ENCODE measurements at regions not wholly inside any gene's neighbourhood (a gene's known extent, or its start where the extent isn't known, plus 50 kb on each side); places are given as distances from the start of the nearest gene placed in this dataset.

DNA sequence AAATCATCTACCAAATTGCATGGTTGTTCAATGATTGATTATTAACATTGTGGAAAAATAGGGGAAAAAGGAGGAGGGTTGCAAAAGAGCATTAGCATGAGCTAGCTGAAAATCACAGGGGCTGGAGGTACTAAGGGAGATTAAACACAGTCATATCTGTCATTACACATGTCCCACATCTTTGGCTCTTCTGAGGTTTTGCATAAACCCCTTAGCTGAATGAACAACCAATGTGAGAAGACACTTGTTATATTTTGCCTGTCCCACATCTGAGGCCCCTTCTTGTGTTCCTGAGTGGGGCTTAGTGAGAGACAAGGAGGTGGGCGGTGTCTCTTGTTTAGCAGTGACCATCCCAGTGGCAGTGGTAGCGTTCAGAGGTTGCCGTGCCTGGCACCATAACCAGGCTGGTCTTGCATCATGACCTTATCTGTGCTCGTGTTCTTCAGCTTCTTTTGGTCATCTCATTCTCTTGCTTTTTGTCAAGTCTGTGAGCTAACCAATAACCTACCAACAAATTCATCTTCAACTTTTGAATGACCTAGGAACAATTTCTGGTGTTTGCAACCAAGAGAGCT lies 95.6 kb downstream of the MID1IP1 start:
- H3K27ac ChIP-seq, result no peak overlapping the region
- DNase-seq (ENCODE audit: low spot score), result no peak
- TF ChIP-seq, protein P1, sequence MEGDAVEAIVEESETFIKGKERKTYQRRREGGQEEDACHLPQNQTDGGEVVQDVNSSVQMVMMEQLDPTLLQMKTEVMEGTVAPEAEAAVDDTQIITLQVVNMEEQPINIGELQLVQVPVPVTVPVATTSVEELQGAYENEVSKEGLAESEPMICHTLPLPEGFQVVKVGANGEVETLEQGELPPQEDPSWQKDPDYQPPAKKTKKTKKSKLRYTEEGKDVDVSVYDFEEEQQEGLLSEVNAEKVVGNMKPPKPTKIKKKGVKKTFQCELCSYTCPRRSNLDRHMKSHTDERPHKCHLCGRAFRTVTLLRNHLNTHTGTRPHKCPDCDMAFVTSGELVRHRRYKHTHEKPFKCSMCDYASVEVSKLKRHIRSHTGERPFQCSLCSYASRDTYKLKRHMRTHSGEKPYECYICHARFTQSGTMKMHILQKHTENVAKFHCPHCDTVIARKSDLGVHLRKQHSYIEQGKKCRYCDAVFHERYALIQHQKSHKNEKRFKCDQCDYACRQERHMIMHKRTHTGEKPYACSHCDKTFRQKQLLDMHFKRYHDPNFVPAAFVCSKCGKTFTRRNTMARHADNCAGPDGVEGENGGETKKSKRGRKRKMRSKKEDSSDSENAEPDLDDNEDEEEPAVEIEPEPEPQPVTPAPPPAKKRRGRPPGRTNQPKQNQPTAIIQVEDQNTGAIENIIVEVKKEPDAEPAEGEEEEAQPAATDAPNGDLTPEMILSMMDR (IDR thresholded peaks at IDR 0.05), result no peak
- no peak overlapping the region for H3K4me3 ChIP-seq

DNA sequence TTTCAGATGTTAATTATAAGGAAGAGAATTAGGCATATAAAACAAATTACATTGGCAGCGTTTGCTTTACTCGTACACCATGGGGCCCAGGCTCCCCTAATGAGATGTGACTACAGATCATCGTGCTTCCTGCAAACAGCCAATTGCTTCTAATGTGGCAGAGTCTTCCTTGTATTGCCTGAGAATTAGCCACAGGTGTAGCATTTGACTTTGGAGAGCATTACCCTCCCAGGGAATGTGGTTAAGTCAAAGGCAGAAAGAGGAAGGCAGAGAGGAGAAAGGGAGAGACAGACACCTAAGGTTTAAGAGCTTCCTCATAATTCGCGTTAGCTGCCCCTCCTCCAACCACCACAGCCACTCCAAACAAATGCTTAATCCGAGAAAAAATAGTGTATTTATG lies 97.0 kb downstream of the MID1IP1 start:
- no peak for DNase-seq (ENCODE audit: low spot score)
- Histone ChIP-seq H3K27ac (no peak overlapping the region), H3K4me3 (no peak overlapping the region)
- TF ChIP-seq, protein P1 (IDR thresholded peaks at IDR 0.05), result no peak

DNA sequence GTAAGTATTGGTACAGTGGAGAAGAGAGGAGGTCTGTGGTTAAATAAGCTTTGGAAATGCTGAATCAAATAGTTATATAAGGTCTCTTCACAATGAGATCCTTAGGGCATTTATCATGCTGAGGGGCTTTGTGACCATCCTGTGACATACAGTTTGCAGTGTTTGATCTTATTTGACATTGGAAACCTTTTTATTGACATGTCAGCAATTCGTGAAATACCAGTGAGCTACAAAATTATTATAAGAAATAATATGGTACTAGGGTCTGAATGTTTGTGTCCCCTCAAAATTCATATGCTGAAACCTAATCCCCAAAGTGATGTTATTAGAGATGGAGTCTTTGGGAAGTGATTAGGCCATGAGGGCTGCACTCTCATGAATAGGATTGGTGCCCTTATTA lies 98.4 kb downstream of the MID1IP1 start:
- Histone ChIP-seq H3K4me3 (no peak overlapping the region), H3K27ac (no peak overlapping the region)
- DNase-seq (ENCODE audit: low spot score), result no peak
- TF ChIP-seq, protein P1 (IDR thresholded peaks at IDR 0.05), result no peak

DNA sequence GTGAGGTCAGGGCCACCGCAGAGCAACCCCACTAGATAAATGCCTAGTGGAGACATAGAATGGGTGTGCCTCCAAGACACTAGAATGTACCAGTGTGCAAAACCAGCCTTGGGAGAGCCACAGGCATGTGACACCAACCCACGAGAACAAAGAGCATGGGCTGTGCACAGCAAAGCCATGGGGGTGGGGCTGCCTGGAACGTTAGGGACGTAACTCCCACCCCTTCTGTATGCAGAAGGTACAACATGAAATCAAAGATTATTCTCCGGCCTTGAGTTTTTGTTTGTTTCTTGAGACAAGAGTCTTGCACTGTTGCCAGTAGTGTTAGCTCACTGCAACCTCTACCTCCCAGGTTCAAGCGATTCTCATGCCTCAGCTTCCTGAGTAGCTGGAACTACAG lies 99.5 kb downstream of the MID1IP1 start:
- TF ChIP-seq, protein P1 (IDR thresholded peaks at IDR 0.05), result no peak

DNA sequence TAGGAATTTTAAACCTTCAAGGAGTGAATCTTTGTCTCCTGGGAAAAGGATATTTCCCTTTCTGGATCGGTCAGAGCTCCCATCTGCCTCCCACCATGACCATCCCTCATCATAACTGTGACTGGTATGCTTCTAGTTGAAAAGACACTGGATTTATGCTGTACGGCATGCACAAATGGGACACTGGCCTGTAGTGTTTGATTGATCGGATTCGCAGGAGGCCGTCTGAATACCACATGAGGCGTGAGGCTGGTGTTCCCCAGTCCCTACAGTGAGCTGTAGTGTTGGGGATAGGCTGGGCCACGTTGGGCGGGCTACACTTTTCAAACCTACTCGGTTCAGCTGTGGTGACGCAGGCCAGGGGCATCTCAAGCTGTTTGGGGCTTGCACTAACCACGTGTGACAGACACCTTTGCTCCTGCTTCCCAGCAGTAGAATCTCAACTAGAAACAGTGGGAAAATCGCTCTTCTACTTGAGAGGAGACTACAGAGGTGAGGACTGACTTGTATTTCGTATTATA lies 101.8 kb downstream of the MID1IP1 start:
- no peak for DNase-seq (ENCODE audit: low spot score)
- TF ChIP-seq, protein P1 (IDR thresholded peaks at IDR 0.05), result no peak
- Histone ChIP-seq H3K27ac (no peak overlapping the region), H3K4me3 (no peak overlapping the region)

More for the DNA sequence above, 99.5 kb downstream of the MID1IP1 start:
- DNase-seq (ENCODE audit: low spot score), result no peak
- H3K27ac ChIP-seq, result no peak overlapping the region
- H3K4me3 ChIP-seq, result no peak overlapping the region

DNA sequence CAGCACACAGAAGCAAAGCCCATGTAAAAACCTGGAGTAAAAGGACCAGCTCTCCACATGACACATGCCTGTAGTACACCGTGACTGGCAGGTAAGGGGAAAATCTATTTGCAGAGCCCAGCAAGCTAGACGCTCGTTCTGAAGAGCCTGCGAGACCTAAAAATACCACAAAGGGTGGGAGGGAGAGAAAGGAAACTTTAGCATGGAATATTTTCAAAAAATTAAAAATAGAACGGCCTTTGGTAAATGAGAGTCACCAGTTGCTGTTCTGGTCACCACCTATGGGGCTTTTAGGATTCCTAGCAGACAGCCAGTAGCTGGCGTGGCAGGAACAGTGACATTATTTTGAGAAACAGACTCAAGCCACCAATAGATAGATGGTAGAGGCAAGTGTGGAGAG lies 115.5 kb downstream of the MID1IP1 start:
- DNase-seq (ENCODE audit: low spot score), result no peak
- no peak overlapping the region for H3K4me3 ChIP-seq
- TF ChIP-seq, protein P1 (IDR thresholded peaks at IDR 0.05), result no peak
- H3K27ac ChIP-seq, result peak overlapping the region in 1 of 2 donors; percentile 50

DNA sequence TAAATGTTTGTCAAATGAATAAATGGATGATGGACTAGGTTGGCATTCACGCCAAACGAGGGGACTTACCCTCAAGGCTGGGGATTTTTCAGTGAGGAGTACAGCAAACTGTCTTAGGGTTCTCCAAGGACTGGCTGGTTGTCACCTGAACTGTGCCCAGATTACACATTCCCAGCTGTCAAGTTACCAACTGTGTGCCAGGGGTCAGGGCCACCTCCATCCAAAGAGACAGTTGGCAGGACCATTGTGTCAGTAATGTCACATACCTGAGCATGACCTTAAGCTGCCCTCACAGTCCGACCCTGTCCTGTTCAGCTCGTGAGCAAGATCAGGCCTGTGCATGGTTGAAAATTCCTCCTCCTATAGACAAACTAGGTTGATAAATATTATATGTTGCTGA lies 116.7 kb downstream of the MID1IP1 start:
- Histone ChIP-seq H3K4me3 (no peak overlapping the region), H3K27ac (no peak overlapping the region)
- no peak for DNase-seq (ENCODE audit: low spot score)
- TF ChIP-seq, protein P1 (IDR thresholded peaks at IDR 0.05), result no peak

Measured in coronary artery (tissue), 2 donors.